ENCODE measurements at regions not wholly inside any gene's neighbourhood (a gene's known extent, or its start where the extent isn't known, plus 50 kb on each side); places are given as distances from the start of the nearest gene placed in this dataset.

- peak; percentile 60 for DNase-seq (ENCODE audit: low read depth)
- no peak for TF ChIP-seq CTCF (conservative IDR thresholded peaks at IDR 0.05; ENCODE audit: low read depth, low read length)
- H3K4me3 ChIP-seq (ENCODE audit: low read length) = no peak overlapping the region
Measured at GRCh38 chr14:87175175-87175574, 817.8 kb downstream of the GALC start.

DNA sequence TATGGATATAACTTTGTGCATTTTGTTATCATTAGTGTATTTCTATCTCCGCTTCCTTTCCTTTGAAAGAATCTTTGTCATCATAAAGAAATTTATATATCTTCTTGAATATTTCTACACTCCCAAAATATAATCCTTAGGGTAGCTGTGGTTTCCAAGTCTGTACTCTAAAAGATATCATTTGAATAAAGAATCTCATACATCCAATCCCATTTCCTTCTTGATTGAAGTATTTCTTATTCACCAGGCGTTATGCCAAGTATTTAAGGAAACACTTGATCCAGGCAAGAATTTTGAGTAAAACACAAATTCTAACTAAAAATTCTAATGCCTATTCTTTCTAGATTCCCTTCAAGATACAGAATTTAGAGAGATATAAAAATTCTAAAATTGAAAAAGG is 821.8 kb downstream of the GALC start:
- no peak overlapping the region for H3K4me3 ChIP-seq (ENCODE audit: low read length)
- DNase-seq (ENCODE audit: low read depth) = peak; percentile 62
- no peak for TF ChIP-seq CTCF (conservative IDR thresholded peaks at IDR 0.05; ENCODE audit: low read depth, low read length)

DNA sequence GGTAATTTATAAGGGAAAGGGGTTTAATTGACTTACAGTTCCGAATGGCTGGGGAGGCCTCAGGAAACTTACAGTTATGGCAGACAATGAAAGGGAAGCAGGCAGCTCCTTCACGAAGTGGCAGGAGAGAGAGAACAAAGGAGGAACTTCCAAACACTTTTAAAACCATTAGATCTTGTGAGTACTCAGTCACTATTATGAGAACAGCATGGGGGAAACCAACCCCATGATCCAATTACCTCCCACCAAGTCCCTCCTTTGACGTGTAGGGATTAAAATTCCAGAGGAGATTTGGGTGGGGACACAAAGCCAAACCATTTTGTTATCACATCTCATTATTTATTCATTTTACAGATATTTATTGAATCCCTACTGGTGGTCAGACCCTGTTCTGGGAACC is 822.8 kb downstream of the GALC start:
- TF ChIP-seq CTCF (conservative IDR thresholded peaks at IDR 0.05; ENCODE audit: low read depth, low read length) = no peak
- peak overlapping the region; percentile 10 for H3K4me3 ChIP-seq (ENCODE audit: low read length)
- DNase-seq (ENCODE audit: low read depth) = peak; percentile 97

DNA sequence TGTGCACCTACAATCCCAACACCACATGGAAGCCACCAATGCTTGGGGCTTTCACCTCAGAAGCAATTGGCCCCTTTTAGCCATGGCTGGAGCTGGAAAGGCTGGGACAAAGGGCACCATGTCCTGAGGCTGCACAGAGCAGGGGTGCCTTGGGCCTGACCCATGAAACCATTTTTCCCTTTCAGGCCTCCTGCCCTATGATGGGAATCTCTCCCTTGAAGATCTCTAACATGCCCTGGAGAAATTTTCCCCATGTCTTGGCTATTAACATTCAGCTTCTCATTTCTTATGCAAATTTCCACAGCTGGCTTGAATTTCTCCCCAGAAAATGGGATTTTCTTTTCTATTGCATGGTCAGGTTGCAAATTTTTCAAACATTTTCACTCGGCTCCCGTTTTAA is 823.6 kb downstream of the GALC start:
- no peak for TF ChIP-seq CTCF (conservative IDR thresholded peaks at IDR 0.05; ENCODE audit: low read depth, low read length)
- no peak for DNase-seq (ENCODE audit: low read depth)
- H3K4me3 ChIP-seq (ENCODE audit: low read length) = no peak overlapping the region

DNA sequence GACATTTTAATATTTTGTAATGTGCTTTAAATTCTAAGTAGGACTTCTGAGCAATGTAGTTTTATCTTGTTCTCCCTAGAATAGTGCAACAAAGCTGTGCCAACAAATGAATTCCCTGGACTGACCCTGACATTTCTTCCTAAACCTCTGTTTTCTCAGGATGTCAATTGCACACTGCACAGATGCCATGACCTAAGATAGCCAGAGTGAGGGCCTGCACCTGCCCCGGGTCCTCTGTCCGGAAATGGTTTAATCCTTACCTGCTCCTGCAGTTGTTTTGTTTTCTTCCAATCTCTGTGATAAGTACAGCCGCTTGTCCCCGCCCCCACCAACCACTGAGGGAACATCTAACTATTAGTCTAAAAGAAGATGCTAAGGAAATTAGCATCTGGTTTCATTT is 831.5 kb downstream of the GALC start:
- TF ChIP-seq CTCF (conservative IDR thresholded peaks at IDR 0.05; ENCODE audit: low read depth, low read length) = no peak
- no peak overlapping the region for H3K4me3 ChIP-seq (ENCODE audit: low read length)
- DNase-seq (ENCODE audit: low read depth) = no peak

DNA sequence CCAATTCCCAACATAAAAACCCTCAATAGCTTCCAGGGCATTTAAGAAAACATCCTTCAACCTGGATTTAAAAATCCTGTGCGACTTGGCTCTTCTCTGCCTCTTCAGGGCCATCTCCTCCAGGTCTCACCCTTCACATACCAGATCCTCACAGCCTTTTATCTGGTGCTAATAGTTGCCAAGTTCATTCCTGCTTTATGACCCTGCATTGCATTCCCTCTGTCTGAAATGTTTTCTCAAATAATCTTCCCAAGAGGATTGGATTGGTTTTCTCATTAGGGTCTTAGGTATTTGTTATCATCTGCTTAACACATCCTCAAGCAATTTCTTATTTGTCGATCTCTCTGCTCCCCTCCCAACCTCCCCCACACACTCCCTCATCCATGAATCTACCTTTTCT is 832.0 kb downstream of the GALC start:
- no peak for TF ChIP-seq CTCF (conservative IDR thresholded peaks at IDR 0.05; ENCODE audit: low read depth, low read length)
- no peak overlapping the region for H3K4me3 ChIP-seq (ENCODE audit: low read length)
- no peak for DNase-seq (ENCODE audit: low read depth)

GRCh38 chr14:87158283-87158682 is 834.7 kb downstream of the GALC start:
- no peak for TF ChIP-seq CTCF (conservative IDR thresholded peaks at IDR 0.05; ENCODE audit: low read depth, low read length)
- DNase-seq (ENCODE audit: low read depth) = no peak
- H3K4me3 ChIP-seq (ENCODE audit: low read length) = no peak overlapping the region
